ENCODE measurements at regions not wholly inside any gene's neighbourhood (a gene's known extent, or its start where the extent isn't known, plus 50 kb on each side); places are given as distances from the start of the nearest gene placed in this dataset.

GRCh38 chr6:86251106-86251505 lies 608.4 kb upstream of the SYNCRIP start:
- Histone ChIP-seq H3K9me3 (no peaks in the 10 kb centered on the region), H3K36me3 (no peaks in the 10 kb centered on the region), H3K27me3 (no peaks in the 10 kb centered on the region), H3K4me3 (no peak overlapping the region), H3K27ac (no peak overlapping the region), H3K4me1 (no peaks in the 10 kb centered on the region)
- intact Hi-C loops (cut with DNase I) = no loop called here
- TF ChIP-seq CTCF (IDR thresholded peaks at IDR 0.05) = no peak
- DNase-seq (no peak), ATAC-seq (no peak)

- ATAC-seq = no peak
- DNase-seq = no peak
- no peak overlapping the region for H3K27ac ChIP-seq
- TF ChIP-seq CTCF (IDR thresholded peaks at IDR 0.05) = no peak
- H3K4me3 ChIP-seq = no peak overlapping the region
- H3K36me3 ChIP-seq = no peaks in the 10 kb centered on the region
- no peaks in the 10 kb centered on the region for H3K4me1 ChIP-seq
- intact Hi-C loops (cut with DNase I) = no loop called here
- no peaks in the 10 kb centered on the region for H3K9me3 ChIP-seq
- no peaks in the 10 kb centered on the region for H3K27me3 ChIP-seq
Measured at GRCh38 chr6:86217906-86218305, 575.2 kb upstream of the SYNCRIP start.

GRCh38 chr6:86215323-86215722 lies 572.6 kb upstream of the SYNCRIP start:
- intact Hi-C loops (cut with DNase I) = no loop called here
- no peak for TF ChIP-seq CTCF (IDR thresholded peaks at IDR 0.05)
- ATAC-seq (no peak), DNase-seq (no peak)
- no peak overlapping the region for H3K4me3 ChIP-seq
- H3K27ac ChIP-seq = no peak overlapping the region
- H3K27me3 ChIP-seq = no peaks in the 10 kb centered on the region
- no peaks in the 10 kb centered on the region for H3K4me1 ChIP-seq
- no peaks in the 10 kb centered on the region for H3K9me3 ChIP-seq
- H3K36me3 ChIP-seq = no peaks in the 10 kb centered on the region

- Histone ChIP-seq H3K9me3 (no peaks in the 10 kb centered on the region), H3K36me3 (no peaks in the 10 kb centered on the region), H3K4me3 (no peak overlapping the region), H3K27ac (no peak overlapping the region), H3K27me3 (no peaks in the 10 kb centered on the region), H3K4me1 (no peaks in the 10 kb centered on the region)
- no peak for TF ChIP-seq CTCF (IDR thresholded peaks at IDR 0.05)
- intact Hi-C loops (cut with DNase I) = no loop called here
- no peak for DNase-seq
- ATAC-seq = no peak
Measured at GRCh38 chr6:86205980-86206379, 563.3 kb upstream of the SYNCRIP start.

GRCh38 chr6:86203044-86203443 lies 560.4 kb upstream of the SYNCRIP start:
- ATAC-seq (no peak), DNase-seq (no peak)
- no peaks in the 10 kb centered on the region for H3K27me3 ChIP-seq
- no peak for TF ChIP-seq CTCF (IDR thresholded peaks at IDR 0.05)
- H3K9me3 ChIP-seq = no peaks in the 10 kb centered on the region
- intact Hi-C loops (cut with DNase I) = no loop called here
- no peaks in the 10 kb centered on the region for H3K36me3 ChIP-seq
- H3K4me1 ChIP-seq = no peaks in the 10 kb centered on the region
- no peak overlapping the region for H3K4me3 ChIP-seq
- H3K27ac ChIP-seq = no peak overlapping the region

GRCh38 chr6:86193821-86194220 lies 551.1 kb upstream of the SYNCRIP start:
- no peak for TF ChIP-seq CTCF (IDR thresholded peaks at IDR 0.05)
- no peak overlapping the region for H3K27ac ChIP-seq
- H3K27me3 ChIP-seq = no peaks in the 10 kb centered on the region
- DNase-seq (no peak), ATAC-seq (no peak)
- H3K4me1 ChIP-seq = no peaks in the 10 kb centered on the region
- intact Hi-C loops (cut with DNase I) = no loop called here
- no peaks in the 10 kb centered on the region for H3K9me3 ChIP-seq
- H3K36me3 ChIP-seq = no peaks in the 10 kb centered on the region
- no peak overlapping the region for H3K4me3 ChIP-seq
